ENCODE measurements at regions not wholly inside any gene's neighbourhood (a gene's known extent, or its start where the extent isn't known, plus 50 kb on each side); places are given as distances from the start of the nearest gene placed in this dataset.

DNA sequence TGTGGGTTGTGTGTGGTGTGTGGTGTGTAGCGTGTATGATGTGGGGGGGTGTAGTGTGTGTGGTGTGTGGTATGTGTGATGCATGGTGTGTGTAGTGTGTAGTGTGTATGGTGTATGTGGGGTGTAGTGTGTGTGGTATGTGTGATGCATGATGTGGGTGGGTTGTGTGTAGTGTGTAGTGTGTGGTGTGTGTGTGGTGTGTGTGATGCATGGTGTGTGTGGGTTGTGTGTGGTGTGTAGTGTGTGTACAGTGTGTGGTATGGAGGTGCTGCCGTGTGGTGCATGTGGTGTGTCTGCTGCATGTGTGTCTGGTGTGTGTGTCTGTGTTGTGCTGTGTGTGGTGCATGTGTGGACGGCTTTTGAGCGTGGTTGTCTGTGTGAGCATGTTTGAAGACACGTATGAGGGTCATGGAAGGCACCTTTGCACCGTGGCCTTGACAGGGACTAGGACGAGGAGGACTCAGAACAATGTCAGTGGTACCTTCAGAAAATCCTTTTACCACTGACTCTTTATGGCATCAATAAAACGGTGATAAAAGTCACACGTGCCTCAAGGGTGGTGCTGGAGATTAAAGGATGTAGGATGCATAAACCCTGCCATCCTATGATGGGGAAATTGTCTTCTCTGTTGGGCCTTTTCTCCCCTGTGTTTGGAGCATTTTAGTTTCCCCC lies 328.7 kb upstream of the B3GAT1 start:
- DNase-seq (no peak), ATAC-seq (no peak)
- no peaks in the 10 kb centered on the region for H3K9me3 ChIP-seq (ENCODE audit: control insufficient read depth in 2 of 3, low read length in 3 of 3)
- Mint-ChIP-seq H3K9me3 (peaks cover 0 to 3% (median 0%) of the 10 kb centered on the region in 11 donors), H3K4me1 (no peaks in the 10 kb centered on the region), H3K27ac (no peak overlapping the region), H3K36me3 (no peaks in the 10 kb centered on the region), H3K4me3 (no peak overlapping the region), H3K27me3 (peaks cover 0 to 22% (median 4%) of the 10 kb centered on the region in 5 donors)
- ChIA-PET POLR2A (no interaction called here), CTCF (no interaction called here)
- no peak overlapping the region for H3K27ac ChIP-seq (ENCODE audit: low read depth, low read length)
- H3K27me3 ChIP-seq (ENCODE audit: control insufficient read depth in 2 of 2, insufficient read depth in 2 of 2, low read length in 2 of 2), result no peaks in the 10 kb centered on the region
- H3K4me3 ChIP-seq (ENCODE audit: low read length), result no peak overlapping the region
- no peaks in the 10 kb centered on the region for H3K4me1 ChIP-seq (ENCODE audit: control insufficient read depth in 2 of 2, insufficient read depth in 2 of 2, low read length in 2 of 2)
- intact Hi-C loops (cut with micrococcal nuclease), result no loop called here
- H3K36me3 ChIP-seq (ENCODE audit: control insufficient read depth in 2 of 3, insufficient read depth in 3 of 3, low read length in 3 of 3), result no peaks in the 10 kb centered on the region

DNA sequence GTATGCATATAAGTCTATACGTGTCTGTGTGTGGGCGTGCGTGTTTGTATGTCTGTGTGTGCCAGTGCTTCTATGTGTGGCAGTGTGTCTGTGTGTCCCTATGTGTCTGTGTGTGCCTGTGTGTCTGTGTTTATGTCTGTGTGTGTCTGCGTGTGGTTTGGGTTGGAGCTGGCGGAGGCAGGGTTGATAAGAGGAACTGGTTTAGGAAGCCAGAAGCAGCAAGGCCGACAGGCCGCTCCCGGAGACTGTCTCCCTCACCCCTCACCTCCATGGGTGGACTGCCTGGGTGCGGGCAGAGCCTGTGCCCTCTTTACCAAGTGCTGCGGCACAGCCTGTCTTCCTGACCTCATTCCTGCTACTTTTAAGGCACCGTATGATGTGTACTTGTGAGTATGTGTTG lies 327.1 kb upstream of the B3GAT1 start:
- H3K4me1 ChIP-seq (ENCODE audit: control insufficient read depth in 2 of 2, insufficient read depth in 2 of 2, low read length in 2 of 2), result no peaks in the 10 kb centered on the region
- ChIA-PET CTCF (no interaction called here), POLR2A (no interaction called here)
- Mint-ChIP-seq H3K4me3 (no peak overlapping the region), H3K27me3 (peaks cover 0 to 16% (median 4%) of the 10 kb centered on the region in 5 donors), H3K36me3 (no peaks in the 10 kb centered on the region), H3K9me3 (no peaks in the 10 kb centered on the region), H3K4me1 (no peaks in the 10 kb centered on the region), H3K27ac (no peak overlapping the region)
- no peaks in the 10 kb centered on the region for H3K27me3 ChIP-seq (ENCODE audit: control insufficient read depth in 2 of 2, insufficient read depth in 2 of 2, low read length in 2 of 2)
- ATAC-seq (no peak), DNase-seq (no peak)
- H3K9me3 ChIP-seq (ENCODE audit: control insufficient read depth in 2 of 3, low read length in 3 of 3), result no peaks in the 10 kb centered on the region
- intact Hi-C loops (cut with micrococcal nuclease), result no loop called here
- no peak overlapping the region for H3K27ac ChIP-seq (ENCODE audit: low read depth, low read length)
- H3K36me3 ChIP-seq (ENCODE audit: control insufficient read depth in 2 of 3, insufficient read depth in 3 of 3, low read length in 3 of 3), result no peaks in the 10 kb centered on the region
- H3K4me3 ChIP-seq (ENCODE audit: low read length), result no peak overlapping the region

DNA sequence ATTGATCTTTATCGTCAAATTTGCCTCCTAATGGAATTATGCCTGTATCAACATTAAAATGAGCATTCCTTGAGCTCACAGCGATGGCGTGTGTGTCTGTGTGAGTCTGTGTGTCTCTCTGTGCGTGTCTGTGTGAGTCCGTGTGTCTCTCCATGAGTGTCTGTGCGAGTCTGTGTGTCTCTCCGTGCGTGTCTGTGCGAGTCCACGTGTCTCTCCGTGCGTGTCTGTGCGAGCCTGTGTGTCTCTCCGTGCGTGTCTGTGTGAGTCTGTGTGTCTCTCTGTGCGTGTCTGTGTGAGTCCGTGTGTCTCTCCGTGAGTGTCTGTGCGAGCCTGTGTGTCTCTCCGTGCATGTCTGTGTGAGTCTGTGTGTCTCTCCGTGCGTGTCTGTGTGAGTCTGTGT lies 326.5 kb upstream of the B3GAT1 start:
- Mint-ChIP-seq H3K27ac (no peak overlapping the region), H3K4me1 (no peaks in the 10 kb centered on the region), H3K4me3 (no peak overlapping the region), H3K27me3 (peaks cover under 1 to 10% (median 4%) of the 10 kb centered on the region in 5 donors), H3K9me3 (no peaks in the 10 kb centered on the region), H3K36me3 (no peaks in the 10 kb centered on the region)
- ATAC-seq (no peak), DNase-seq (no peak)
- ChIA-PET CTCF (no interaction called here), POLR2A (no interaction called here)
- Histone ChIP-seq H3K36me3 (ENCODE audit: control insufficient read depth in 2 of 3, insufficient read depth in 3 of 3, low read length in 3 of 3) (no peaks in the 10 kb centered on the region), H3K4me1 (ENCODE audit: control insufficient read depth in 2 of 2, insufficient read depth in 2 of 2, low read length in 2 of 2) (no peaks in the 10 kb centered on the region), H3K4me3 (ENCODE audit: low read length) (no peak overlapping the region), H3K27ac (ENCODE audit: low read depth, low read length) (no peak overlapping the region), H3K27me3 (ENCODE audit: control insufficient read depth in 2 of 2, insufficient read depth in 2 of 2, low read length in 2 of 2) (no peaks in the 10 kb centered on the region), H3K9me3 (ENCODE audit: control insufficient read depth in 2 of 3, low read length in 3 of 3) (no peaks in the 10 kb centered on the region)
- intact Hi-C loops (cut with micrococcal nuclease), result no loop called here

DNA sequence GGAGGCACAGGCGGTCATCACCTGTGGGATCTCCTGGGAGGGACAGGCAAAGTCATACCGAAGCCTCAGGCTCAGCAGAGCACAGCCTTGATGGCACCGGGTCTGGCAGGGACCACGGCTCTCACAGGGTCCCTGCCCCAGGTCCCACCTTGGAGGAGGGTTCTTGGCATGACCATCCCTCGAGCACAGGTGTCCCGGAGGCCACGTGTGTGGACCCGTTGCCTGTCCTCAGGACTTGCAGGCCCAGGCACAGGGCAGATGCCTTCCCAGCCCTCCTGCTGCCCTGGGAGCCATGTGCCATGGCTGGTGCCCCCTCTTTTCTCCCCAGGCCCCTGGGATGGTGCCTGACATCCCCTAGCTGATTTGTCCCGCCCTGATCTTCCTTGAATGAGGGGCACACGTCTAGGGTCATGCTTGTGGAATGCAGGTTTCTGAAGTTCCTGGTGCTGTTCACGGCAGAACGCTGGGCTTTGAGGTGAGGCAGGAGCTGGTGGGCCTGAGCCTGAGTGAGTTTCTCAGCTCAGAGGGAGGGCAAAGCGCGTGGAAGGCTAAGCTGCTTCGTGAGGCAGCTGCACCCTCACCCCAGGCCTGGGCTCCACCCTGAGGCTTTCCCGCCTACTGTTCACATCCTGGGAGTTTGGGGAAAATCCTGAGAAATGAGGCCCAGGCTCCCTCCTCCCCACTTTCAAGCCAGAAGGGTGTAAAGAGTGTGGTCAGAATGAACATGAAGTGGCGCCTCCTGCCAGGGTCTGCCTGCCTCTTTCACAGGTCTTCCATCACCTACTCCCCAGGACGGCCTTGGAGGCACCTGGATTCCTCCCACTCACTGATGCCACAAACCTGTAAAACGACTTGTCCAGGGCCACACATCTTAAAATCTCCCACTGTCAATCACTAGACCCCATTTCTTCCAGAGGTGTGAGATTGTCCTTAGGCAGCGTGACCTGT lies 325.8 kb upstream of the B3GAT1 start:
- H3K4me1 Mint-ChIP-seq, result no peaks in the 10 kb centered on the region
- no peak overlapping the region for H3K27ac ChIP-seq (ENCODE audit: low read depth, low read length)
- POLR2A ChIA-PET, result no interaction called here
- H3K36me3 ChIP-seq (ENCODE audit: control insufficient read depth in 2 of 3, insufficient read depth in 3 of 3, low read length in 3 of 3), result no peaks in the 10 kb centered on the region
- H3K4me1 ChIP-seq (ENCODE audit: control insufficient read depth in 2 of 2, insufficient read depth in 2 of 2, low read length in 2 of 2), result no peaks in the 10 kb centered on the region
- no peaks in the 10 kb centered on the region for H3K27me3 ChIP-seq (ENCODE audit: control insufficient read depth in 2 of 2, insufficient read depth in 2 of 2, low read length in 2 of 2)
- H3K9me3 ChIP-seq (ENCODE audit: control insufficient read depth in 2 of 3, low read length in 3 of 3), result no peaks in the 10 kb centered on the region
- no peak overlapping the region for H3K4me3 ChIP-seq (ENCODE audit: low read length)
- H3K36me3 Mint-ChIP-seq, result no peaks in the 10 kb centered on the region
- H3K27ac Mint-ChIP-seq, result no peak overlapping the region
- ATAC-seq, result no peak
- no peak overlapping the region for H3K4me3 Mint-ChIP-seq
- no peaks in the 10 kb centered on the region for H3K9me3 Mint-ChIP-seq
- CTCF ChIA-PET, result no interaction called here
- no peak for DNase-seq
- H3K27me3 Mint-ChIP-seq, result peaks cover 3 to 8% (median 4%) of the 10 kb centered on the region in 5 donors
- intact Hi-C loops (cut with micrococcal nuclease), result no loop called here

DNA sequence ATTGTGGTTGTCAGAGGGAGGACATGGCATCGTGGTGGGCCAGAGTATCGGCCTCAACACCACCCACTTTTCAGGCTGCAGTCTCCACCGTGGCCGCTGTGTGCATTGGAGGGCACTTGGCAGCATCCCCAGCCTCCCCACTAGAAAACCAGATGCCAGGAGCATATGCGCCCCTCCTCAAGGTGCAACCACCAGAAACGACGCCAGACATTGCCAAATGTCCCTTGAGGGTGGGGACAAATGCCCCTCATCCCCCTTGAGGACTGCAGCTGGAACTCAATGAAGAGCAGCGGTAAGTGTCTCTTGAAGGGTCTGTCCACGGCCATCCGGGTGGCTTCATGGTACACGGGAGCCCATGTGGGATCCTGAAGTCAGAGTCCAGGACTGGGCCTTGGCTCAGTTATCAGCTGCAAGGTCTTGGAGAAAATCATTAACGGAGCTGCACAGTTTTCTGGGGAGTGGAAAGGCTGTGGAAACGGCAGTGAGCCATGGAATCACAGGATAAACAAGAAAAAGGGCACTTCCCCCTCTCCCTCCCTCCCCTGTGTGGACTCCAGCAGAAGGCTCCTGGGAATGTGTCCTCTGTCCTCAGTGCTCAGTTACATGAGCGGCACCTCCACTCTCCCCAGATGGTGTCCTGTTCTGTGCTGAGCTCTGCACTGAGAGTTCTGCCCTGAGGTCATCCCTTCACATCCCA lies 324.4 kb upstream of the B3GAT1 start:
- Histone ChIP-seq H3K4me1 (ENCODE audit: control insufficient read depth in 2 of 2, insufficient read depth in 2 of 2, low read length in 2 of 2) (no peaks in the 10 kb centered on the region), H3K36me3 (ENCODE audit: control insufficient read depth in 2 of 3, insufficient read depth in 3 of 3, low read length in 3 of 3) (no peaks in the 10 kb centered on the region), H3K9me3 (ENCODE audit: control insufficient read depth in 2 of 3, low read length in 3 of 3) (no peaks in the 10 kb centered on the region), H3K4me3 (ENCODE audit: low read length) (no peak overlapping the region), H3K27me3 (ENCODE audit: control insufficient read depth in 2 of 2, insufficient read depth in 2 of 2, low read length in 2 of 2) (no peaks in the 10 kb centered on the region), H3K27ac (ENCODE audit: low read depth, low read length) (no peak overlapping the region)
- Mint-ChIP-seq H3K36me3 (no peaks in the 10 kb centered on the region), H3K4me1 (no peaks in the 10 kb centered on the region), H3K27me3 (peaks cover 3 to 8% (median 4%) of the 10 kb centered on the region in 5 donors), H3K4me3 (no peak overlapping the region), H3K27ac (no peak overlapping the region), H3K9me3 (no peaks in the 10 kb centered on the region)
- ChIA-PET POLR2A (no interaction called here), CTCF (no interaction called here)
- no peak for DNase-seq
- intact Hi-C loops (cut with micrococcal nuclease), result no loop called here
- ATAC-seq, result no peak

DNA sequence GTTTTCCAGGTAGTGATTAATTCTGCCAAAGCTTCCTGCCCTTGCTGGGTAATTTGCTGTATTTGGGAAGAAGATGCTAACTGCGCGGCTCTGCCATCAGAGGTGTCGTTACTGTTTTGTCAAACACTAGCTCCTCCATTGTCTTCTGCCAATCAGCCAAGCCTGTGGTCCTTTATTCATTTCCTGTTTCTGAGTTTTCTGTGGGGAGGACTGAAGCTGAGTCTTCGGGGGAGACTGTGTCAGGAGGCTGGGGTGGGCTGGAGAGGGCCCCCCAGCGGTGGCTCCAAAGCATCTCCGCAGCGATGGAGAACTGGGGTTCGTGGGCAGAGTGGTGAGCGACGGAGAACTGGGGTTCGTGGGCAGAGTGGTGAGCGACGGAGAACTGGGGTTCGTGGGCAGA lies 322.9 kb upstream of the B3GAT1 start:
- Mint-ChIP-seq H3K27ac (no peak overlapping the region), H3K9me3 (no peaks in the 10 kb centered on the region), H3K27me3 (peaks cover 3 to 8% (median 4%) of the 10 kb centered on the region in 5 donors), H3K36me3 (no peaks in the 10 kb centered on the region), H3K4me3 (peak overlapping the region in 1 of 10 donors; percentile 20), H3K4me1 (no peaks in the 10 kb centered on the region)
- no peak for DNase-seq
- Histone ChIP-seq H3K4me1 (ENCODE audit: control insufficient read depth in 2 of 2, insufficient read depth in 2 of 2, low read length in 2 of 2) (no peaks in the 10 kb centered on the region), H3K9me3 (ENCODE audit: control insufficient read depth in 2 of 3, low read length in 3 of 3) (no peaks in the 10 kb centered on the region), H3K36me3 (ENCODE audit: control insufficient read depth in 2 of 3, insufficient read depth in 3 of 3, low read length in 3 of 3) (no peaks in the 10 kb centered on the region), H3K27me3 (ENCODE audit: control insufficient read depth in 2 of 2, insufficient read depth in 2 of 2, low read length in 2 of 2) (no peaks in the 10 kb centered on the region), H3K27ac (ENCODE audit: low read depth, low read length) (no peak overlapping the region), H3K4me3 (ENCODE audit: low read length) (no peak overlapping the region)
- intact Hi-C loops (cut with micrococcal nuclease), result no loop called here
- no peak for ATAC-seq
- POLR2A ChIA-PET, result no interaction called here
- CTCF ChIA-PET, result no interaction called here

Data from naive thymus-derived CD4-positive, alpha-beta T cell (primary cell).